ENCODE measurements at regions not wholly inside any gene's neighbourhood (a gene's known extent, or its start where the extent isn't known, plus 50 kb on each side); places are given as distances from the start of the nearest gene placed in this dataset.

GRCh38 chr22:27073601-27074425, 416.4 kb downstream of the MIAT start:
- TF ChIP-seq POLR2AphosphoS5 (IDR thresholded peaks at IDR 0.05; ENCODE audit: low read depth, low read length) (no peak), TAF1 (IDR thresholded peaks at IDR 0.05; ENCODE audit: borderline replicate concordance, insufficient read depth, low read length) (no peak), SIN3A (IDR thresholded peaks at IDR 0.05; ENCODE audit: borderline replicate concordance, insufficient read depth, low read length) (no peak), FOXP2 (optimal IDR thresholded peaks at IDR 0.05; ENCODE audit: borderline replicate concordance, extremely low read depth, extremely low read length, insufficient read depth) (no peak), REST (IDR thresholded peaks at IDR 0.05; ENCODE audit: insufficient read depth in 1 of 2, low read depth in 2 of 2, low read length in 2 of 2) (no peak)

GRCh38 chr22:27075028-27075678, 417.8 kb downstream of the MIAT start:
- TF ChIP-seq REST (IDR thresholded peaks at IDR 0.05; ENCODE audit: insufficient read depth in 1 of 2, low read depth in 2 of 2, low read length in 2 of 2) (peak; percentile 90 to 96), FOXP2 (optimal IDR thresholded peaks at IDR 0.05; ENCODE audit: borderline replicate concordance, extremely low read depth, extremely low read length, insufficient read depth) (no peak)

GRCh38 chr22:27075891-27076290, 418.5 kb downstream of the MIAT start:
- no peak for TF ChIP-seq TAF1 (IDR thresholded peaks at IDR 0.05; ENCODE audit: borderline replicate concordance, insufficient read depth, low read length)
- TF ChIP-seq REST (IDR thresholded peaks at IDR 0.05; ENCODE audit: insufficient read depth in 1 of 2, low read depth in 2 of 2, low read length in 2 of 2), result no peak
- no peak for TF ChIP-seq SIN3A (IDR thresholded peaks at IDR 0.05; ENCODE audit: borderline replicate concordance, insufficient read depth, low read length)
- TF ChIP-seq POLR2AphosphoS5 (IDR thresholded peaks at IDR 0.05; ENCODE audit: low read depth, low read length), result no peak
- TF ChIP-seq FOXP2 (optimal IDR thresholded peaks at IDR 0.05; ENCODE audit: borderline replicate concordance, extremely low read depth, extremely low read length, insufficient read depth), result no peak

GRCh38 chr22:27080036-27080578, 422.7 kb downstream of the MIAT start:
- TF ChIP-seq TAF1 (IDR thresholded peaks at IDR 0.05; ENCODE audit: borderline replicate concordance, insufficient read depth, low read length), result no peak
- TF ChIP-seq SIN3A (IDR thresholded peaks at IDR 0.05; ENCODE audit: borderline replicate concordance, insufficient read depth, low read length), result no peak
- no peak for TF ChIP-seq REST (IDR thresholded peaks at IDR 0.05; ENCODE audit: insufficient read depth in 1 of 2, low read depth in 2 of 2, low read length in 2 of 2)
- TF ChIP-seq FOXP2 (optimal IDR thresholded peaks at IDR 0.05; ENCODE audit: borderline replicate concordance, extremely low read depth, extremely low read length, insufficient read depth), result no peak
- TF ChIP-seq POLR2AphosphoS5 (IDR thresholded peaks at IDR 0.05; ENCODE audit: low read depth, low read length), result no peak

All from PFSK-1 (cell line).